GM12878 (cell line): ENCODE measurements at regions not wholly inside any gene's neighbourhood (a gene's known extent, or its start where the extent isn't known, plus 50 kb on each side); places are given as distances from the start of the nearest gene placed in this dataset.
"Not testable (repeated sequence)": the region's sequence is repeated elsewhere in the genome, so short reads cannot be mapped to it uniquely, and the experiment has no call there.

Source experiments
- ATAC-seq: fragments of 200-7000 bp; cut with Tn5 transposase; 3 replicates; pipeline ENCODE4 v1.9.1; 2020; ENCODE audit warnings: mild to moderate bottlenecking, moderate library complexity
- BruUV-seq: library from RNA; stranded (reverse); fragments of 400-500 nt; replicated peaks from 2 replicates; lab custom pipeline; 2021; lab: Mats Ljungman, UMichigan
- CTCF ChIA-PET: fragments of 300-600 bp; sonication (Branson Sonifier 250); formaldehyde crosslinking; extraction: SDS; loops from one replicate; lab custom pipeline; 2021; ENCODE audit warnings: inconsistent platforms; lab: Yijun Ruan, JAX
- POLR2A ChIA-PET: fragments of 350-600 bp; formaldehyde crosslinking; extraction: SDS; loops from one replicate; lab custom pipeline; 2021; ENCODE audit warnings: inconsistent platforms; lab: Charles Lee
- RAD21 ChIA-PET: fragments of 300-600 bp; sonication (Branson Sonifier 250); formaldehyde crosslinking; loops from one replicate; lab custom pipeline; 2023; ENCODE audit warnings: antibody characterized with exemption; ENCODE audit not compliant: unreplicated experiment; lab: Charles Lee
- SMC1A ChIA-PET: fragments of 300-600 bp; sonication (Branson Sonifier 250); formaldehyde crosslinking; loops from one replicate; lab custom pipeline; 2023; ENCODE audit not compliant: unreplicated experiment, uncharacterized antibody; lab: Charles Lee
- DNase-seq: peaks from one replicate; pipeline ENCODE4 v3.0.0-alpha.2; 2011; ENCODE audit warnings: low read depth, low spot score
- FAIRE-seq: peaks from 3 replicates; lab custom pipeline; 2011; peaks lifted over from hg19 to GRCh38; lab: Jason Lieb, UNC
- H2AFZ ChIP-seq: 2 replicates; pipeline ENCODE4 v1.6.0; 2011; ENCODE audit warnings: low read depth, low read length, control low read depth; ENCODE audit not compliant: control insufficient read depth
- H3K27ac ChIP-seq: 2 replicates; pipeline ENCODE4 v1.5.1; 2011; ENCODE audit warnings: control low read depth; ENCODE audit not compliant: control insufficient read depth, insufficient read depth
- H3K27me3 ChIP-seq, 2 experiments: replicated peaks in 1 of 2; 2 replicates each; pipeline versions ENCODE4 v1.6.0 to v1.6.1; 2011; ENCODE audit warnings: low read length in 1 of 2; ENCODE audit not compliant: control insufficient read depth in 2 of 2, insufficient read depth in 2 of 2
- H3K36me3 ChIP-seq, 2 experiments: 2 replicates each; pipeline ENCODE4 v1.5.1; 2011; ENCODE audit warnings: low read length in 1 of 2; ENCODE audit not compliant: control insufficient read depth in 2 of 2, insufficient read depth in 2 of 2
- H3K4me1 ChIP-seq: 2 replicates; pipeline ENCODE4 v1.6.1; 2011; ENCODE audit warnings: mild to moderate bottlenecking, low read length, moderate library complexity, mixed read lengths; ENCODE audit not compliant: control insufficient read depth, insufficient read depth
- H3K4me2 ChIP-seq: 2 replicates; pipeline ENCODE4 v1.6.0; 2011; ENCODE audit warnings: control low read depth; ENCODE audit not compliant: control insufficient read depth, insufficient read depth
- H3K4me3 ChIP-seq: fragments of 200-600 bp; sonication (generic); 2 replicates; pipeline ENCODE4 v1.5.1; 2016
- H3K79me2 ChIP-seq: 2 replicates; pipeline ENCODE4 v1.6.0; 2011; ENCODE audit warnings: low read length; ENCODE audit not compliant: control insufficient read depth, insufficient read depth
- H3K9ac ChIP-seq: 2 replicates; pipeline ENCODE4 v1.8.0; 2011; ENCODE audit warnings: low read length, control low read depth, mixed read lengths; ENCODE audit not compliant: control insufficient read depth, insufficient read depth
- H3K9me3 ChIP-seq: replicated peaks from 3 replicates; pipeline ENCODE4 v1.5.1; 2011; ENCODE audit warnings: mild to moderate bottlenecking, low read length; ENCODE audit not compliant: control insufficient read depth, insufficient read depth
- H4K20me1 ChIP-seq: 2 replicates; pipeline ENCODE4 v1.6.0; 2011; ENCODE audit not compliant: control insufficient read depth, insufficient read depth
- CREB1 ChIP-seq: IDR thresholded peaks from 2 replicates; pipeline ENCODE4 v1.6.1; 2012; ENCODE audit warnings: low read depth, mild to moderate bottlenecking, inconsistent platforms
- CREM ChIP-seq: IDR thresholded peaks from 2 replicates; pipeline ENCODE4 v1.6.1; 2014; ENCODE audit warnings: antibody characterized with exemption, low read depth
- FOXM1 ChIP-seq: IDR thresholded peaks from 2 replicates; pipeline ENCODE4 v1.6.1; 2012; ENCODE audit warnings: low read depth, mild to moderate bottlenecking, inconsistent platforms, low read length, moderate library complexity
- GATAD2B ChIP-seq: fragments of 450-650 bp; conservative IDR thresholded peaks from 2 replicates; pipeline ENCODE4 v1.6.1; 2017; ENCODE audit warnings: low read depth, mild to moderate bottlenecking, moderate library complexity
- IKZF2 ChIP-seq, 2 experiments: fragments of 450-650 bp; IDR thresholded peaks; 2 replicates each; pipeline ENCODE4 v1.6.1; 2017; ENCODE audit warnings: mild to moderate bottlenecking in 2 of 2, moderate library complexity in 2 of 2
- MAX ChIP-seq: IDR thresholded peaks from 2 replicates; pipeline ENCODE4 v1.6.1; 2012; ENCODE audit warnings: low read depth, low read length, improper control_type of control experiment
- MEF2B ChIP-seq: fragments of 450-650 bp; IDR thresholded peaks from 2 replicates; pipeline ENCODE4 v1.6.1; 2018; ENCODE audit warnings: mild to moderate bottlenecking, moderate library complexity; ENCODE audit not compliant: partially characterized antibody, poor library complexity, severe bottlenecking
- MLLT1 ChIP-seq: fragments of 450-650 bp; IDR thresholded peaks from 2 replicates; pipeline ENCODE4 v1.6.1; 2016; ENCODE audit warnings: mild to moderate bottlenecking
- NBN ChIP-seq: fragments of 450-650 bp; IDR thresholded peaks from 2 replicates; pipeline ENCODE4 v1.6.1; 2016
- NR2F1 ChIP-seq: fragments of 450-650 bp; conservative IDR thresholded peaks from 2 replicates; pipeline ENCODE4 v1.6.1; 2017; ENCODE audit warnings: mild to moderate bottlenecking
- POU2F2 ChIP-seq: IDR thresholded peaks from 3 replicates; pipeline ENCODE4 v1.6.1; 2011; ENCODE audit warnings: low read depth, mild to moderate bottlenecking, low read length, borderline replicate concordance
- RB1 ChIP-seq: fragments of 450-650 bp; formaldehyde crosslinking; IDR thresholded peaks from 2 replicates; pipeline ENCODE4 v1.6.1; 2017; ENCODE audit warnings: mild to moderate bottlenecking, borderline replicate concordance
- RELB ChIP-seq: fragments of 450-650 bp; IDR thresholded peaks from 2 replicates; pipeline ENCODE4 v1.6.1; 2017; ENCODE audit warnings: low read depth, mild to moderate bottlenecking, moderate library complexity
- SKIL ChIP-seq: fragments of 450-650 bp; IDR thresholded peaks from 2 replicates; pipeline ENCODE4 v1.6.1; 2017; ENCODE audit warnings: mild to moderate bottlenecking, low read depth, inconsistent platforms; ENCODE audit not compliant: poor library complexity, severe bottlenecking
- SMARCA5 ChIP-seq: fragments of 450-650 bp; IDR thresholded peaks from 2 replicates; pipeline ENCODE4 v1.6.1; 2017; ENCODE audit warnings: mild to moderate bottlenecking
- TCF7 ChIP-seq: IDR thresholded peaks from 2 replicates; pipeline ENCODE4 v1.6.1; 2014; ENCODE audit warnings: antibody characterized with exemption, borderline replicate concordance
- WGBS: methylation state at CpG from one replicate; pipeline ENCODE4 v1.1.6; 2016; ENCODE audit warnings: low lambda C conversion rate; ENCODE audit not compliant: insufficient replicate concordance, insufficient coverage; ENCODE audit errors: missing lambda C conversion rate; 5-methylcytosine and 5-hydroxymethylcytosine counted together
- in situ Hi-C: fragments of 300-500 bp; cut with MboI; formaldehyde crosslinking; loops from 9 replicates; pipeline ENCODE4 v1.14.3; 2018; ENCODE audit warnings: mixed read lengths
- intact Hi-C: fragments of 100-400 bp; cut with micrococcal nuclease; formaldehyde crosslinking; loops from one replicate; pipeline ENCODE4 v1.14.2; 2022; ENCODE audit not compliant: unreplicated experiment

- BruUV-seq = not testable (repeated sequence)
- TF ChIP-seq NR2F1 = peak; percentile 48; the same call in 1 of the 2 replicates
- 0 out of 2 replicates have a peak, but pooled peaks have one; percentile 14 for TF ChIP-seq GATAD2B
- TF ChIP-seq RB1 = 0 out of 2 replicates have a peak, but pooled peaks have one; percentile 10
- peak; percentile 17; the same call in 1 of the 3 replicates for TF ChIP-seq POU2F2
- peak; percentile 71 for TF ChIP-seq MLLT1
- peak; percentile 40; the same call in 1 of the 2 replicates for TF ChIP-seq CREB1
- peak; percentile 31 to 58; a peak in 3 of 4 replicates for TF ChIP-seq IKZF2 (IDR thresholded peaks at IDR 0.05)
- TF ChIP-seq RELB = peak; percentile 80; the same call in 1 of the 2 replicates
- peak; percentile 80; the same call in 1 of the 2 replicates for TF ChIP-seq SMARCA5
- TF ChIP-seq TCF7 = 0 out of 2 replicates have a peak, but pooled peaks have one; percentile 30
- TF ChIP-seq NBN = peak; percentile 78
- TF ChIP-seq MAX = 0 out of 2 replicates have a peak, but pooled peaks have one; percentile 1
- peak; percentile 55 for TF ChIP-seq SKIL
- peak; percentile 99 for TF ChIP-seq MEF2B
- peak; percentile 51; the same call in 1 of the 2 replicates for TF ChIP-seq FOXM1
- TF ChIP-seq CREM = peak; percentile 62; the same call in 1 of the 2 replicates
These were observed 78.3 kb downstream of the LHX2 start for GRCh38 chr9:124089631-124090488.

More at GRCh38 chr9:124089631-124090488, 78.3 kb downstream of the LHX2 start:
- H3K4me2 ChIP-seq, H3K9me3 ChIP-seq, H3K79me2 ChIP-seq, H3K27me3 ChIP-seq, H3K4me3 ChIP-seq, H4K20me1 ChIP-seq, H2AFZ ChIP-seq, H3K9ac ChIP-seq, in situ Hi-C loops, H3K4me1 ChIP-seq, intact Hi-C loops, H3K27ac ChIP-seq, H3K36me3 ChIP-seq: not testable (repeated sequence)
- 12% methylated on average over 9 of the region's 9 CpGs for WGBS
- POLR2A ChIA-PET = interaction anchor here (0.6 to 1.9 kb wide), 8 partner anchors 10 to 942 kb away, joined by 3 to 6 read pairs (median 4); no protein-coding TSS in a partner anchor
- SMC1A ChIA-PET = interaction anchor here (0.6 to 2.0 kb wide), 12 partner anchors 11 to 663 kb away, joined by 3 to 9 read pairs (median 4); no protein-coding TSS in a partner anchor
- peak; percentile 23 for FAIRE-seq
- CTCF ChIA-PET = interaction anchor here (0.5 to 2.2 kb wide), 5 partner anchors 35 to 1270 kb away, joined by 3 to 6 read pairs (median 3); no protein-coding TSS in a partner anchor
- peak; percentile 79 for DNase-seq
- RAD21 ChIA-PET = interaction anchor here (0.5 to 1.9 kb wide), 20 partner anchors 10 to 751 kb away, joined by 3 to 9 read pairs (median 4); no protein-coding TSS in a partner anchor
- ATAC-seq = peak; percentile 90
